Stimulated activated CD8-positive, alpha-beta memory T cell treated with anti-CD3 and anti-CD28 coated beads, Interleukin-15, amount 100 ng/mL, for 24 hours (primary cell): ENCODE measurements at regions not wholly inside any gene's neighbourhood (a gene's known extent, or its start where the extent isn't known, plus 50 kb on each side); places are given as distances from the start of the nearest gene placed in this dataset.
"Not testable (repeated sequence)": the region's sequence is repeated elsewhere in the genome, so short reads cannot be mapped to it uniquely, and the experiment has no call there.

Experiments used
- DNase-seq: peaks from one replicate; pipeline ENCODE4 v3.0.0-alpha.2; 2020; ENCODE audit warnings: low read depth

- DNase-seq, result peak; percentile 19
Measured at GRCh38 chr9:33623658-33624586, 99.9 kb downstream of the ANKRD18B start.

GRCh38 chr9:33628318-33628717 is 104.3 kb downstream of the ANKRD18B start:
- DNase-seq, result not testable (repeated sequence)

GRCh38 chr9:33628865-33629410 is 104.9 kb downstream of the ANKRD18B start:
- DNase-seq, result no peak

- no peak for DNase-seq
Measured at GRCh38 chr9:33633636-33634035, 109.6 kb downstream of the ANKRD18B start.

- DNase-seq, result no peak
Measured at GRCh38 chr9:33637881-33638280, 113.8 kb downstream of the ANKRD18B start.

GRCh38 chr9:33638391-33638915 is 114.4 kb downstream of the ANKRD18B start:
- no peak for DNase-seq

GRCh38 chr9:33645706-33646105 is 121.7 kb downstream of the ANKRD18B start:
- DNase-seq, result no peak

GRCh38 chr9:33649463-33649862 is 125.4 kb downstream of the ANKRD18B start:
- no peak for DNase-seq

GRCh38 chr9:33651125-33651524 is 127.1 kb downstream of the ANKRD18B start:
- no peak for DNase-seq

GRCh38 chr9:33659921-33660320 is 135.4 kb upstream of the PRSS3 start:
- DNase-seq, result no peak

- no peak for DNase-seq
Measured at GRCh38 chr9:33660772-33661171, 134.6 kb upstream of the PRSS3 start.

- DNase-seq, result no peak
Measured at GRCh38 chr9:33661176-33661575, 134.2 kb upstream of the PRSS3 start.

GRCh38 chr9:33662871-33663270 is 132.5 kb upstream of the PRSS3 start:
- DNase-seq, result no peak

- not testable (repeated sequence) for DNase-seq
Measured at GRCh38 chr9:33676194-33676745, 119.1 kb upstream of the PRSS3 start.

- DNase-seq, result peak; percentile 6
Measured at GRCh38 chr9:33676746-33677505, 118.4 kb upstream of the PRSS3 start.

GRCh38 chr9:33677506-33677809 is 117.9 kb upstream of the PRSS3 start:
- no peak for DNase-seq

- DNase-seq, result no peak
Measured at GRCh38 chr9:33677961-33678360, 117.4 kb upstream of the PRSS3 start.

- no peak for DNase-seq
Measured at GRCh38 chr9:33682551-33682950, 112.8 kb upstream of the PRSS3 start.

GRCh38 chr9:33684831-33685230 is 110.5 kb upstream of the PRSS3 start:
- DNase-seq, result no peak

- DNase-seq, result no peak
Measured at GRCh38 chr9:33686942-33687341, 108.4 kb upstream of the PRSS3 start.

GRCh38 chr9:33687779-33688178 is 107.6 kb upstream of the PRSS3 start:
- DNase-seq, result no peak

GRCh38 chr9:33690143-33690933 is 105.0 kb upstream of the PRSS3 start:
- no peak for DNase-seq
